B cell (primary cell): ENCODE measurements at regions not wholly inside any gene's neighbourhood (a gene's known extent, or its start where the extent isn't known, plus 50 kb on each side); places are given as distances from the start of the nearest gene placed in this dataset.

ENCODE experiments used
- CTCF ChIP-seq: fragments of 200-600 bp; IDR thresholded peaks from one replicate; pipeline ENCODE4 v1.8.0; 2022; ENCODE audit warnings: antibody characterized with exemption, mild to moderate bottlenecking
- EZH2 ChIP-seq: IDR thresholded peaks from 2 replicates; pipeline ENCODE4 v1.6.1; 2012; ENCODE audit warnings: borderline replicate concordance, low read depth, mild to moderate bottlenecking, moderate library complexity, low read length; ENCODE audit not compliant: insufficient read depth, poor library complexity, severe bottlenecking

GRCh38 chr5:74221413-74221812 lies 419.1 kb downstream of the ENC1 start:
- TF ChIP-seq CTCF (no peak), EZH2 (no peak)
